CD4-positive, CD25-positive, alpha-beta regulatory T cell (primary cell): ENCODE measurements at regions not wholly inside any gene's neighbourhood (a gene's known extent, or its start where the extent isn't known, plus 50 kb on each side); places are given as distances from the start of the nearest gene placed in this dataset.

Experiments
- ATAC-seq, 2 donors: fragments of 150-1000 bp; cut with Tn5 transposase; one replicate each; pipeline ENCODE4 v1.10.0; 2021; ENCODE audit warnings: low read depth in 2 of 2, moderate number of reproducible peaks in 2 of 2, moderate library complexity in 1 of 2
- DNase-seq, 3 donors: peaks; one replicate each; pipeline versions ENCODE4 v3.0.0 to v3.0.0-alpha.2; 2012 to 2022; ENCODE audit warnings: mixed read lengths in 1 of 3
- H3K27ac ChIP-seq: one replicate; pipeline ENCODE4 v1.7.0; 2013; ENCODE audit warnings: mild to moderate bottlenecking, low read length; ENCODE audit not compliant: insufficient read depth, poor library complexity, severe bottlenecking
- H3K27me3 ChIP-seq: one replicate; pipeline ENCODE4 v1.7.0; 2013; ENCODE audit warnings: low read length; ENCODE audit not compliant: control insufficient read depth, insufficient read depth
- H3K36me3 ChIP-seq: one replicate; pipeline ENCODE4 v1.7.0; 2013; ENCODE audit warnings: mild to moderate bottlenecking, low read length, moderate library complexity; ENCODE audit not compliant: control insufficient read depth, insufficient read depth
- H3K4me1 ChIP-seq: 2 replicates; pipeline ENCODE4 v1.7.0; 2013; ENCODE audit warnings: mild to moderate bottlenecking, low read length; ENCODE audit not compliant: insufficient read depth, control insufficient read depth, poor library complexity, severe bottlenecking
- H3K4me3 ChIP-seq: one replicate; pipeline ENCODE4 v1.7.0; 2013; ENCODE audit warnings: low read depth, mild to moderate bottlenecking, low read length, moderate library complexity
- H3K9me3 ChIP-seq, 2 experiments: 1 replicate in 1 of 2; 2 replicates in 1 of 2; pipeline ENCODE4 v1.7.0; 2013; ENCODE audit warnings: low read length in 2 of 2, mild to moderate bottlenecking in 1 of 2, moderate library complexity in 1 of 2; ENCODE audit not compliant: control insufficient read depth in 2 of 2
- H3K27ac Mint-ChIP-seq, 3 donors: one replicate each; pipeline ENCODE4 v1.8.0; 2020 to 2022; ENCODE audit warnings: mild to moderate bottlenecking in 3 of 3, mixed read lengths in 3 of 3, moderate library complexity in 2 of 3
- H3K27me3 Mint-ChIP-seq: one replicate; pipeline ENCODE4 v1.8.0; 2022; ENCODE audit warnings: mild to moderate bottlenecking, mixed read lengths
- H3K36me3 Mint-ChIP-seq: one replicate; pipeline ENCODE4 v1.8.0; 2020; ENCODE audit warnings: mixed read lengths
- H3K4me1 Mint-ChIP-seq, 4 donors: one replicate each; pipeline ENCODE4 v1.8.0; 2020 to 2022; ENCODE audit warnings: mixed read lengths in 4 of 4, mild to moderate bottlenecking in 1 of 4
- H3K4me3 Mint-ChIP-seq, 4 donors: one replicate each; pipeline ENCODE4 v1.8.0; 2020 to 2022; ENCODE audit warnings: mild to moderate bottlenecking in 4 of 4, mixed read lengths in 4 of 4, moderate library complexity in 3 of 4
- H3K9me3 Mint-ChIP-seq, 7 donors: one replicate each; pipeline ENCODE4 v1.8.0; 2020 to 2022; ENCODE audit warnings: mixed read lengths in 7 of 7, mild to moderate bottlenecking in 3 of 7, moderate library complexity in 2 of 7

- Mint-ChIP-seq H3K27me3 (no peaks in the 10 kb centered on the region), H3K4me3 (no peak overlapping the region), H3K9me3 (peaks cover 0 to 2% (median 1%) of the 10 kb centered on the region in 7 donors), H3K4me1 (no peaks in the 10 kb centered on the region), H3K27ac (no peak overlapping the region), H3K36me3 (no peaks in the 10 kb centered on the region)
- Histone ChIP-seq H3K4me1 (no peaks in the 10 kb centered on the region), H3K27me3 (no peaks in the 10 kb centered on the region), H3K9me3 (no peaks in the 10 kb centered on the region), H3K4me3 (no peak overlapping the region), H3K36me3 (no peaks in the 10 kb centered on the region), H3K27ac (no peak overlapping the region)
- no peak for DNase-seq
- ATAC-seq, result no peak
Measured at GRCh38 chr2:226273440-226273839, 526.2 kb downstream of the IRS1 start.

GRCh38 chr2:226272435-226272834, 527.2 kb downstream of the IRS1 start:
- Mint-ChIP-seq H3K4me1 (no peaks in the 10 kb centered on the region), H3K36me3 (no peaks in the 10 kb centered on the region), H3K27ac (no peak overlapping the region), H3K4me3 (no peak overlapping the region), H3K27me3 (no peaks in the 10 kb centered on the region), H3K9me3 (peaks cover 0 to 2% (median 0%) of the 10 kb centered on the region in 7 donors)
- Histone ChIP-seq H3K27ac (no peak overlapping the region), H3K27me3 (no peaks in the 10 kb centered on the region), H3K4me3 (no peak overlapping the region), H3K9me3 (no peaks in the 10 kb centered on the region), H3K4me1 (no peaks in the 10 kb centered on the region), H3K36me3 (no peaks in the 10 kb centered on the region)
- ATAC-seq (no peak), DNase-seq (no peak)

- no peak overlapping the region for H3K27ac Mint-ChIP-seq
- no peak overlapping the region for H3K27ac ChIP-seq
- H3K9me3 ChIP-seq, result no peaks in the 10 kb centered on the region
- no peaks in the 10 kb centered on the region for H3K36me3 ChIP-seq
- H3K36me3 Mint-ChIP-seq, result no peaks in the 10 kb centered on the region
- no peaks in the 10 kb centered on the region for H3K27me3 ChIP-seq
- H3K9me3 Mint-ChIP-seq, result peaks cover 0 to 4% (median 2%) of the 10 kb centered on the region in 7 donors
- no peaks in the 10 kb centered on the region for H3K4me1 ChIP-seq
- no peaks in the 10 kb centered on the region for H3K27me3 Mint-ChIP-seq
- no peak for ATAC-seq
- H3K4me1 Mint-ChIP-seq, result no peaks in the 10 kb centered on the region
- DNase-seq, result no peak
- H3K4me3 ChIP-seq, result no peak overlapping the region
- H3K4me3 Mint-ChIP-seq, result no peak overlapping the region
Measured at GRCh38 chr2:226270285-226271058, 529.1 kb downstream of the IRS1 start.

- no peak overlapping the region for H3K27ac Mint-ChIP-seq
- Histone ChIP-seq H3K9me3 (no peaks in the 10 kb centered on the region), H3K4me3 (no peak overlapping the region), H3K27ac (no peak overlapping the region), H3K36me3 (no peaks in the 10 kb centered on the region), H3K27me3 (no peaks in the 10 kb centered on the region), H3K4me1 (no peaks in the 10 kb centered on the region)
- H3K4me3 Mint-ChIP-seq, result no peak overlapping the region
- ATAC-seq (no peak), DNase-seq (no peak)
- no peaks in the 10 kb centered on the region for H3K4me1 Mint-ChIP-seq
- no peaks in the 10 kb centered on the region for H3K36me3 Mint-ChIP-seq
- H3K27me3 Mint-ChIP-seq, result no peaks in the 10 kb centered on the region
- H3K9me3 Mint-ChIP-seq, result peaks cover 0 to 4% (median 2%) of the 10 kb centered on the region in 7 donors
Measured at GRCh38 chr2:226267516-226268289, 531.9 kb downstream of the IRS1 start.

- Histone ChIP-seq H3K4me3 (no peak overlapping the region), H3K9me3 (no peaks in the 10 kb centered on the region), H3K27ac (no peak overlapping the region), H3K4me1 (no peaks in the 10 kb centered on the region), H3K27me3 (no peaks in the 10 kb centered on the region), H3K36me3 (no peaks in the 10 kb centered on the region)
- no peaks in the 10 kb centered on the region for H3K27me3 Mint-ChIP-seq
- DNase-seq (no peak), ATAC-seq (no peak)
- no peak overlapping the region for H3K4me3 Mint-ChIP-seq
- no peaks in the 10 kb centered on the region for H3K4me1 Mint-ChIP-seq
- peaks cover 0 to 6% (median 3%) of the 10 kb centered on the region in 7 donors for H3K9me3 Mint-ChIP-seq
- no peak overlapping the region for H3K27ac Mint-ChIP-seq
- no peaks in the 10 kb centered on the region for H3K36me3 Mint-ChIP-seq
Measured at GRCh38 chr2:226256709-226257376, 542.8 kb downstream of the IRS1 start.

GRCh38 chr2:226256237-226256636, 543.4 kb downstream of the IRS1 start:
- no peaks in the 10 kb centered on the region for H3K27me3 ChIP-seq

GRCh38 chr2:226251661-226252060, 548.0 kb downstream of the IRS1 start:
- Histone ChIP-seq H3K4me3 (no peak overlapping the region), H3K4me1 (no peaks in the 10 kb centered on the region), H3K27ac (no peak overlapping the region), H3K36me3 (no peaks in the 10 kb centered on the region), H3K9me3 (no peaks in the 10 kb centered on the region), H3K27me3 (no peaks in the 10 kb centered on the region)
- Mint-ChIP-seq H3K36me3 (no peaks in the 10 kb centered on the region), H3K4me3 (no peak overlapping the region), H3K27me3 (no peaks in the 10 kb centered on the region), H3K4me1 (no peaks in the 10 kb centered on the region), H3K27ac (no peak overlapping the region), H3K9me3 (peaks cover 0 to 6% (median 2%) of the 10 kb centered on the region in 7 donors)
- ATAC-seq, result no peak
- no peak for DNase-seq

More at GRCh38 chr2:226256237-226256636, 543.4 kb downstream of the IRS1 start:
- H3K4me1 Mint-ChIP-seq, result no peaks in the 10 kb centered on the region
- no peaks in the 10 kb centered on the region for H3K27me3 Mint-ChIP-seq
- H3K27ac ChIP-seq, result no peak overlapping the region
- no peak overlapping the region for H3K4me3 Mint-ChIP-seq
- no peaks in the 10 kb centered on the region for H3K4me1 ChIP-seq
- no peaks in the 10 kb centered on the region for H3K36me3 ChIP-seq
- no peak overlapping the region for H3K27ac Mint-ChIP-seq
- H3K9me3 ChIP-seq, result no peaks in the 10 kb centered on the region
- no peaks in the 10 kb centered on the region for H3K36me3 Mint-ChIP-seq
- H3K4me3 ChIP-seq, result no peak overlapping the region
- DNase-seq (no peak), ATAC-seq (no peak)
- H3K9me3 Mint-ChIP-seq, result peaks cover 0 to 6% (median 3%) of the 10 kb centered on the region in 7 donors
